ENCODE measurements at regions not wholly inside any gene's neighbourhood (a gene's known extent, or its start where the extent isn't known, plus 50 kb on each side); places are given as distances from the start of the nearest gene placed in this dataset.

DNA sequence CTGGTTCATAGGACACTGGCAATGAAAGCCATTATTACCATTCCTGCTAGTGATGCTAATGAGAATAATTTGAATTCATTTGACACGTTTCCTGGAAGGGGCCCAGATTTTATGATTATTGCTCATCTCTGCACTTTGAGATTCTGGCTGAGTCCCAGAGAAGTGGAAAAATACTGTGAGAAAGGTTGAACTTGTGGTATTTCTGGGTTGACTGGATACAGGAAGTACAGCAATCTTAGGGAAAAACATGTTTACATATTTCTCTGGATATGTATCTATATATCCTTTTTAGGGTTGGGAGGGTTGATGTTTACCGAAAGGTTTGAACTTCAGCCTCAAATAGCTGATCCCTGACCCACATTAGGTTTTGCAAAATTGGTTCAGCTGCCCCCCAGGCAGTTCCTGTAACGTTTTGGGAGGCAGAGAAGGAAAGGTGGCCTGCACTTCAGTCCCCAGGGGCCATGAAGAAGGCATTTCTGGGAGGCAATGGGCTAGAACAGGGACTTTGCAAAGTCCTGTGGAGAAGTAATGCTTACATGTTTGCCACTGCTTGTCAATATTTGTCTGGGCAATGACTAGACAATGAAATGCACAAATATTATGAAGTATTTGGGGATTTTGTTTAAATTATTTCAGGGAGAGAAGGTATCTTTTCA, 253.7 kb upstream of the PITRM1 start:
- DNase-seq (ENCODE audit: low spot score), result no peak

- no peak for DNase-seq (ENCODE audit: low spot score)
Observed at GRCh38 chr10:3425716-3426115, 253.1 kb upstream of the PITRM1 start.

DNA sequence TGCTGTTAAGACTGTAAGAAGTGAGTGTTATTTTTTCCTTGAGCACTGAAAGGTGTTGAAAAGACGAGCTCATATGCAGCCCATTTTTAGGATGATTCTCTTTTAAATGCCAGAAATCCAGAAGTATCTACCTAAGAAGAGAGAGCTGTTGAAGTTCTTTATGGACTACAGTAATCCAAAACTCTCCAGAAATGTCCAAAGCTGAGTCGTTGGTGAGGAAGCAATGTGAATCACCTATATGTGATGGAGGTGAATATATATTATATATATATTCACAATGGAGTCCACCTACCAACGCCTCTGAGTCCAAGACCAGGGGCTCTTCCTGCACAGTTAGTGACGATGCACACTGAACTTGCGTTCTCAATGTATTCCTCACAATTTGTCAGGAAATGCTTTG, 252.7 kb upstream of the PITRM1 start:
- DNase-seq (ENCODE audit: low spot score), result no peak

- no peak for DNase-seq (ENCODE audit: low spot score)
Observed at GRCh38 chr10:3424111-3424851, 251.7 kb upstream of the PITRM1 start.

DNA sequence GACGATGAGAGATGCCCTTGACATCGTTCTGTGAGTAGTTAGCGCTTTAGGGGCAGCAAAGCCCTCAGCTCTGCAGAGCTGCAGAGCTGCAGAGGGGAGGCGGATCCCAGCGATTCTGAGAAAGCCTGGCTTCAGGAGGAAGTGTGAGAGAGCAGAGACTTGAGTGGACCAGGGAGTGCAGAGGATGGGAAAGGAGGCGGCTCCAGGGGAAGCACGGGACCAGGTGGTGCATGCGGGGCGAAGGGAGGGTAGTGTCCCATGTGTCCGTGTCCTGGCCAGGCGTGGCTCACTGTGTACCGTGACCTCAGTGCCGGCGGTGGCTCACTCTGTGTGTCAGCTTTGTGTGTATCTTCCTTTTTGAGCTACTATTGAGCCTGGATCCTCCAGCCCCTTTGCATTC, 250.8 kb upstream of the PITRM1 start:
- no peak for DNase-seq (ENCODE audit: low spot score)

GRCh38 chr10:3422282-3422681, 249.7 kb upstream of the PITRM1 start:
- peak; percentile 22 for DNase-seq (ENCODE audit: low spot score)

- DNase-seq (ENCODE audit: low spot score), result peak; percentile 55
Observed at GRCh38 chr10:3421537-3422257, 249.1 kb upstream of the PITRM1 start.

GRCh38 chr10:3420527-3421469, 248.2 kb upstream of the PITRM1 start:
- DNase-seq (ENCODE audit: low spot score), result peak; percentile 55

GRCh38 chr10:3419719-3420495, 247.3 kb upstream of the PITRM1 start:
- DNase-seq (ENCODE audit: low spot score), result peak; percentile 47

GRCh38 chr10:3418926-3419325, 246.3 kb upstream of the PITRM1 start:
- peak; percentile 50 for DNase-seq (ENCODE audit: low spot score)

DNA sequence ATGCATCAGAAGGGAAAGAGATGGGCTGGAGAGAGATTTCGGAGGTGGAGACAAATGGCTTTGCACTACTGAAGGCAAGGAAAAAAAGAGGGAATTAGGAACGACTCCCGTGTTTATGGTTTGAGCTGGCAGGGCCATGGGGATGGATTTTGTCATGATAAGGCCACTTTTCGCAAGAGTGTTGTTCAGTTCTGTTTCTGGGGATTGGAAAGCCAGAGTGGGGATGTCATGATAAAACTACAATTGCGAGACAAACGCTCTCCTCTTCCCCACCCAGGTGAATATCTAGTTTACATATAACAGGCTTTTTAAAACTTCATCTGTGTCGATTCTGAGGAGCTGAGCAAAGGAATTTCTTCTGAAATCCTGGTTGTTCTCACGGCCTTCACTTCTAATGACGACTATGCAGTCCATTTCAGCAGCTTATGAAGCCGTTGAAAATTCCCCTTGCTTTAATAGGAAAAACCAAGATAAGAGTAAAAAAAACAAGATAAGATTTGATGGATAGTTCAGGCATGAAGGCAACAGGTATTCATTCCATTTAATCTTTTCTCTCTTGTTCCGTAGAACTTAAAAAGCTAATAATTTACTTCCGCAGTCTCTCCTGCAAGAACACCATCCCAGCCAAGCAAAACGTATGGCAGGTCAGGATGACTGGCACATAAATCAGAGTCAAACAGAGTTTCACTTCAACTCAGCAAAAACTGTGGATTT, 245.6 kb upstream of the PITRM1 start:
- DNase-seq (ENCODE audit: low spot score), result no peak

- no peak for DNase-seq (ENCODE audit: low spot score)
Observed at GRCh38 chr10:3417096-3417495, 244.5 kb upstream of the PITRM1 start.

- DNase-seq (ENCODE audit: low spot score), result no peak
Observed at GRCh38 chr10:3415878-3416605, 243.5 kb upstream of the PITRM1 start.

GRCh38 chr10:3415038-3415736, 242.6 kb upstream of the PITRM1 start:
- peak; percentile 25 for DNase-seq (ENCODE audit: low spot score)

DNA sequence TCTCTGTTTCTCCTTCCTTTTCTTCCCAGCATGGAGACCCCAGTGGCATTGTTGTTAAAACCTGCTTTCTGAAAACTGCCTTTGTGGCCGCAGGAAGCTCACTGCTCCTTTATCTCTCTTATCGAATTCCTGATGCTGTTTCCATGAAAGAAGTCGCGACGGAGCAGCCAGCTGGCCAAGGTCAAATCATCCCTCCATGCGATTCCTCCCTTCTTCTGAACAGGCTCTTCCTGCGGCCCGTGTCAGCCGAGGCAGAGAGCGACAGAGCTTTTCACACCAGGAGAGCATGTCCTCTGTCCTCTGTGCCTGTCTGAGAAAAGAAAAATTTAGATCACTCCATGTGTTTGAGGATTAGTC, 242.1 kb upstream of the PITRM1 start:
- DNase-seq (ENCODE audit: low spot score), result no peak

GRCh38 chr10:3413937-3414666, 241.5 kb upstream of the PITRM1 start:
- DNase-seq (ENCODE audit: low spot score), result peak; percentile 14

- no peak for DNase-seq (ENCODE audit: low spot score)
Observed at GRCh38 chr10:3412646-3413045, 240.1 kb upstream of the PITRM1 start.

DNA sequence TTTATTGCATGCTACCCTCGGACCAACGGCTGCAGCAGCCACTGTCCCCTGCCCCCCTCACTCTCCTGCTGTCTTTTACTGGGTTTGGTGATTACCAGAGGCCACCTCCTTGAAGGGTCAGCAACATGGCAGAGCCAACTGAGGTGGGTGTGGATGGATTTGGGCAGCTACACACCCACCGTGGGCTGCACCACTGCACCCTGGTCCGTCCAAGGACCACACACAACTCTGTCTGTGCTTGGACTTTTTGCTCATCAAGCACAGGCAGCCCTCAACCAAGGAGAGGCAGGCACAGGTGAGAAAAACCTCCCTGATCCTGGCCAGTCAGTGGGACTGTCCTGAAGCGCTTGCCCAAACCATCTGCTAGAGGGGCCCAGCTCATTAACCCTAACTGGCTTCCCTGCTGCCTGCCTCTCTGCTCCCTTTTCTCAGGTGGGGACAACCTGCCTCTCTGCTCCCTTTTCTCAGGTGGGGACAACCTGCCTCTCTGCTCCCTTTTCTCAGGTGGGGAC, 239.5 kb upstream of the PITRM1 start:
- peak; percentile 22 for DNase-seq (ENCODE audit: low spot score)
